Naive thymus-derived CD8-positive, alpha-beta T cell (primary cell): ENCODE measurements at regions not wholly inside any gene's neighbourhood (a gene's known extent, or its start where the extent isn't known, plus 50 kb on each side); places are given as distances from the start of the nearest gene placed in this dataset.

ENCODE experiments used
- ATAC-seq, 2 donors: fragments of 150-1000 bp; cut with Tn5 transposase in 1 of 2; sonication (Bioruptor Pico), chemical (Tn5 transposase) in 1 of 2; 1 replicate in 1 of 2; 2 replicates in 1 of 2; pipeline ENCODE4 v1.10.0; 2021; ENCODE audit warnings: mild to moderate bottlenecking in 2 of 2, moderate library complexity in 2 of 2
- POLR2A ChIA-PET: fragments of 350-600 bp; sonication (Branson Sonifier 250); formaldehyde crosslinking; loops from one replicate; lab custom pipeline; 2021; ENCODE audit warnings: antibody characterized with exemption; lab: Charles Lee
- DNase-seq, 10 donors: peaks; one replicate each; pipeline versions ENCODE4 v3.0.0 to v3.0.0-alpha.2; 2020 to 2022
- H3K27ac Mint-ChIP-seq, 10 donors: one replicate each; pipeline ENCODE4 v1.8.0; 2020 to 2022; ENCODE audit warnings: mild to moderate bottlenecking in 10 of 10, mixed read lengths in 10 of 10, moderate library complexity in 4 of 10, inconsistent platforms in 1 of 10
- H3K27me3 Mint-ChIP-seq, 5 donors: one replicate each; pipeline ENCODE4 v1.8.0; 2021 to 2022; ENCODE audit warnings: mixed read lengths in 5 of 5
- H3K36me3 Mint-ChIP-seq, 3 donors: one replicate each; pipeline ENCODE4 v1.8.0; 2020 to 2022; ENCODE audit warnings: mixed read lengths in 3 of 3, mild to moderate bottlenecking in 2 of 3, inconsistent platforms in 1 of 3
- H3K4me1 Mint-ChIP-seq, 4 donors: one replicate each; pipeline ENCODE4 v1.8.0; 2021 to 2022; ENCODE audit warnings: mixed read lengths in 4 of 4
- H3K4me3 Mint-ChIP-seq, 10 donors: one replicate each; pipeline ENCODE4 v1.8.0; 2020 to 2022; ENCODE audit warnings: mild to moderate bottlenecking in 10 of 10, mixed read lengths in 10 of 10, moderate library complexity in 6 of 10, inconsistent platforms in 1 of 10
- H3K9me3 Mint-ChIP-seq, 9 donors: one replicate each; pipeline ENCODE4 v1.8.0; 2020 to 2022; ENCODE audit warnings: mixed read lengths in 9 of 9, mild to moderate bottlenecking in 3 of 9, inconsistent platforms in 1 of 9, moderate library complexity in 1 of 9

DNA sequence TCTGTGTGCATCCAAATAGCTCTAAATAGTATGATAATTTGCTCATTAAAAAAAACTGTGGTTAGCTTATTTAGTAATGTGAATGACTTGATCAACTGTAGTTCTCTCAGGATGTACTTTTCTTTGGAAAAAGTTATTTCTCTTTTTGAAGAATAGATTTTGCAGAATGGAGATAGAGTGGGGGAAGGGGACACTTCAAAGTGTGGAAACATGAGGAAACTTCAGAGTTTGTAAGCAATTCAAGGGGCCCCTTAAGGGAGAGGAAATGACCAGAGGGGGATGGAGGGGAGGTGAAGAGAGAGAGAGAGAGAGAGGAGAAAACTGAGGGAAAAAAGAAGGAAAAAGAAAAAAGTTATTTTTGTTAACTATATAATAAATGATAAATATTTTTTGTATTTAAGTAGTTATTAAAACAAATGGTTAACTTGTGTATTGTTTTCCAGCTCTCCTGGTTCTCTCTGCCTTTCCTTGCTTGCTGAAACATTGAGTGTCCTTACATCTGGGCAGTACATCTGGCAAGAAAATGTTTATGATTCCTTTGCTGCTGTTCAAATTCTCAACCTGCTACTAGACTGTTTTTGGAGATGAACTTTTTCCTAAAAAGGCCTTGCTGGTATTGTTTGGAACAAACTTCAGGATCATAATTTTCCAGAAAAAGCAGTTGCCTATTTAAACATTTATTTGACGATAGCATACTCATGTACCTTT lies 497.5 kb upstream of the CITED2 start:
- Mint-ChIP-seq H3K36me3 (no peaks in the 10 kb centered on the region), H3K4me3 (no peak overlapping the region), H3K27ac (no peak overlapping the region), H3K27me3 (peaks cover 0 to 3% (median 0%) of the 10 kb centered on the region in 5 donors), H3K4me1 (no peaks in the 10 kb centered on the region), H3K9me3 (no peaks in the 10 kb centered on the region)
- ATAC-seq (no peak), DNase-seq (no peak)
- POLR2A ChIA-PET: no interaction called here

DNA sequence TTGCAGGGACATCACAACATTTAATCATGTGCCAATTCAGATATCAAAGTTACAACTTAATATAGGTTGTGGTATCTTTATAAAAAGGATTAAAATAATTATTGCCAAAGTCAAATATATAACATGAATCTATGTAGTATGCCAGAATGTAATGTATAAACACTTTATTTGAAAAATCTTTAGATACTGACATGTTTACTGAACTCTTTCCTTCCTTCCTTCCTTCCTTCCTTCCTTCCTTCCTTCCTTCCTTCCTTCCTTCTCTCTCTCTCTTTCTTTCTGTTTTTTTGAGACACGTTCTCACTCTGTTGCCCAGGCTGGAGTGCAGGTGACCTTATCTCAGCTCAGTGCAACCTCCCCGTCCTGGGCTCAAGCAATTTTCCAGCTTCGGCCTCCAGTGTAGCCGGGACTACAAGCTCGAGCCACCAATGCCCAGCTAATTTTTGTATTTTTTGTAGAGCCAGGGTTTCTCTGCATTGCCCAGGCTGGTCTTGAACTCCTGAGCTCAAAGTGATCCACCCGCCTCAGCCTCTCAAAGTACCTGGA lies 496.8 kb upstream of the CITED2 start:
- H3K4me3 Mint-ChIP-seq: no peak overlapping the region
- H3K4me1 Mint-ChIP-seq: no peaks in the 10 kb centered on the region
- H3K27ac Mint-ChIP-seq: no peak overlapping the region
- POLR2A ChIA-PET: no interaction called here
- ATAC-seq (no peak), DNase-seq (no peak)
- no peaks in the 10 kb centered on the region for H3K9me3 Mint-ChIP-seq
- H3K27me3 Mint-ChIP-seq: peaks cover 0 to 3% (median 0%) of the 10 kb centered on the region in 5 donors
- H3K36me3 Mint-ChIP-seq: no peaks in the 10 kb centered on the region

GRCh38 chr6:139868576-139868975 lies 494.1 kb upstream of the CITED2 start:
- no peak for ATAC-seq
- no peaks in the 10 kb centered on the region for H3K36me3 Mint-ChIP-seq
- no peaks in the 10 kb centered on the region for H3K4me1 Mint-ChIP-seq
- no peak overlapping the region for H3K4me3 Mint-ChIP-seq
- H3K9me3 Mint-ChIP-seq: no peaks in the 10 kb centered on the region
- no peak overlapping the region for H3K27ac Mint-ChIP-seq
- DNase-seq: no peak
- POLR2A ChIA-PET: no interaction called here
- no peaks in the 10 kb centered on the region for H3K27me3 Mint-ChIP-seq

GRCh38 chr6:139863964-139864363 lies 489.5 kb upstream of the CITED2 start:
- Mint-ChIP-seq H3K36me3 (peaks cover 0 to 2% (median 0%) of the 10 kb centered on the region in 3 donors), H3K4me3 (no peak overlapping the region), H3K27me3 (peaks cover 0 to 3% (median 0%) of the 10 kb centered on the region in 5 donors), H3K27ac (no peak overlapping the region), H3K4me1 (no peaks in the 10 kb centered on the region), H3K9me3 (no peaks in the 10 kb centered on the region)
- POLR2A ChIA-PET: no interaction called here
- ATAC-seq (no peak), DNase-seq (no peak)

DNA sequence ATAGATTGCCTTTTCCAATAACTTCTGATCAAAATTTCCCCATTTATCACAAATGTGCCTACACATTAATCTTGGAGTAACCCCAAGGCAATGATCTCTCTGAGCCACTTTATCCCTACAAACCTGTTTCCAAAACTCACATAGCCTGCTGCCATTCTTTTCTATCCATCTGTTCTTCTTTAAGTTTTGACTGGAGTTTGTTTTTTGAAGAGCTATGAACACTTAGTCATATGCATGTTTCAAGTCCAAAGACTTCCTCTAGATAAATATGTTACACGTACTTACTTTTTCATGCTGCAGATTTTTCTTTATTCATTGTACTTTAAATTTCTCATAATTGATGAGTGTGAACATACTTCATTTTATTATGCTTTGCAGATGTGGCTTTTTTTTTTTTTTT lies 488.9 kb upstream of the CITED2 start:
- Mint-ChIP-seq H3K9me3 (no peaks in the 10 kb centered on the region), H3K4me1 (no peaks in the 10 kb centered on the region), H3K27me3 (peaks cover 0 to 3% (median 0%) of the 10 kb centered on the region in 5 donors), H3K27ac (no peak overlapping the region), H3K36me3 (peaks cover 0 to 2% (median 0%) of the 10 kb centered on the region in 3 donors), H3K4me3 (no peak overlapping the region)
- DNase-seq (no peak), ATAC-seq (no peak)
- POLR2A ChIA-PET: no interaction called here

DNA sequence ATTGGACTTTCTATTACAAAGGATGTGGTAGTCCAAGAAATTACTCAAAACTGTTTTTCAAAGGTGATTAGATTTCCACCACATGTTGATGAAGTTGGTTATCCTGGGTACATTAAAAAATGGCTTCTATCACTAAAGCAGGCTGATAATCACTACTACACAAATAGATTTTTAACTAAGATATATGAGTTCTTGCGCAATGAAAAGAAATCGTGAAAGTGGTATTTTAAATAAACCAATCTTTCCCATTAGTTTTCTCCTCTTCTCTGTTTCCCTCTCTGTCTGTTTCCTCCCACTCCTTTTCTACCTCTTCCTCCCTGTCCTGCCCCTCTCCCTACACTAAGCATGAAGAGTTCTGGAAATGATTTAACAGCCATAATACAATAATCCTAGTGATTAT lies 487.9 kb upstream of the CITED2 start:
- H3K36me3 Mint-ChIP-seq: peaks cover 0 to 2% (median 0%) of the 10 kb centered on the region in 3 donors
- DNase-seq (no peak), ATAC-seq (no peak)
- H3K4me1 Mint-ChIP-seq: no peaks in the 10 kb centered on the region
- no peak overlapping the region for H3K4me3 Mint-ChIP-seq
- H3K9me3 Mint-ChIP-seq: no peaks in the 10 kb centered on the region
- peaks cover 0 to 3% (median 0%) of the 10 kb centered on the region in 5 donors for H3K27me3 Mint-ChIP-seq
- POLR2A ChIA-PET: interaction anchor here (0.7 kb wide), 1 partner anchor 45 kb away, joined by 6 read pairs; no protein-coding TSS in a partner anchor
- H3K27ac Mint-ChIP-seq: no peak overlapping the region

- DNase-seq (no peak), ATAC-seq (no peak)
- Mint-ChIP-seq H3K4me1 (no peaks in the 10 kb centered on the region), H3K36me3 (peaks cover 0 to 2% (median 0%) of the 10 kb centered on the region in 3 donors), H3K27ac (no peak overlapping the region), H3K9me3 (no peaks in the 10 kb centered on the region), H3K4me3 (no peak overlapping the region), H3K27me3 (peaks cover 0 to 3% (median 1%) of the 10 kb centered on the region in 5 donors)
- POLR2A ChIA-PET: no interaction called here
These were observed 485.8 kb upstream of the CITED2 start for GRCh38 chr6:139860203-139860602.

- DNase-seq (no peak), ATAC-seq (no peak)
- H3K9me3 Mint-ChIP-seq: no peaks in the 10 kb centered on the region
- H3K4me3 Mint-ChIP-seq: no peak overlapping the region
- no peaks in the 10 kb centered on the region for H3K4me1 Mint-ChIP-seq
- H3K36me3 Mint-ChIP-seq: peaks cover 0 to 2% (median 0%) of the 10 kb centered on the region in 3 donors
- POLR2A ChIA-PET: no interaction called here
- peaks cover 0 to 3% (median 1%) of the 10 kb centered on the region in 5 donors for H3K27me3 Mint-ChIP-seq
- H3K27ac Mint-ChIP-seq: no peak overlapping the region
These were observed 484.0 kb upstream of the CITED2 start for GRCh38 chr6:139858429-139858828.

- no peaks in the 10 kb centered on the region for H3K4me1 Mint-ChIP-seq
- no peak overlapping the region for H3K4me3 Mint-ChIP-seq
- H3K36me3 Mint-ChIP-seq: peaks cover 0 to 2% (median 0%) of the 10 kb centered on the region in 3 donors
- ATAC-seq (no peak), DNase-seq (no peak)
- peaks cover 0 to 3% (median 1%) of the 10 kb centered on the region in 5 donors for H3K27me3 Mint-ChIP-seq
- no peak overlapping the region for H3K27ac Mint-ChIP-seq
- POLR2A ChIA-PET: no interaction called here
- H3K9me3 Mint-ChIP-seq: no peaks in the 10 kb centered on the region
These were observed 482.7 kb upstream of the CITED2 start for GRCh38 chr6:139857143-139857542.

DNA sequence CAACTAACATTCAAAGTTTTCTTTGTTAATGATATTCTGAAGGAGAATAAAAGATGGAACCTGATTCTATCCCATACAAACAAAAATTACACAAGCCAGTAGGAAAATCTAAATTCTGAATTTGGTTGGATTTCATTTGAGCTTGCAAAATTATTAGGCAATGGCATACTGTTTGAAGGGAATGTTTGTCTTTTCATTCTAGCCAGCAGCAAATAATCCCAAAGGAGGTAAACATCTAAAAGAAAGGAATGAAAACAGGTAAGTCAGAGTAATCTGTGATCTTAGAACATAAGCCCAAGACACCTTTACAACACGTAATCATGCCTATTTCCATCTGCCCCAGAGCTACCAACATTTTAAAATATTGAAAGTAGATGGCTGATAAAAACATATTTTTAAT lies 482.1 kb upstream of the CITED2 start:
- POLR2A ChIA-PET: no interaction called here
- Mint-ChIP-seq H3K36me3 (peaks cover 0 to 2% (median 0%) of the 10 kb centered on the region in 3 donors), H3K27ac (no peak overlapping the region), H3K4me3 (no peak overlapping the region), H3K9me3 (peaks cover 0 to 3% (median 0%) of the 10 kb centered on the region in 9 donors), H3K4me1 (no peaks in the 10 kb centered on the region), H3K27me3 (peaks cover 0 to 3% (median 1%) of the 10 kb centered on the region in 5 donors)
- ATAC-seq (no peak), DNase-seq (no peak)

- Mint-ChIP-seq H3K27me3 (peaks cover 0 to 3% (median 1%) of the 10 kb centered on the region in 5 donors), H3K9me3 (peaks cover 0 to 4% (median 0%) of the 10 kb centered on the region in 9 donors)
- POLR2A ChIA-PET: no interaction called here
These were observed 481.3 kb upstream of the CITED2 start for GRCh38 chr6:139855671-139856311.

GRCh38 chr6:139853302-139853992 lies 479.0 kb upstream of the CITED2 start:
- no peaks in the 10 kb centered on the region for H3K4me1 Mint-ChIP-seq
- POLR2A ChIA-PET: no interaction called here

More at GRCh38 chr6:139855671-139856311, 481.3 kb upstream of the CITED2 start:
- no peak for DNase-seq
- ATAC-seq: no peak
- Mint-ChIP-seq H3K4me3 (no peak overlapping the region), H3K27ac (no peak overlapping the region), H3K36me3 (peaks cover 0 to 2% (median 0%) of the 10 kb centered on the region in 3 donors), H3K4me1 (no peaks in the 10 kb centered on the region)

More at GRCh38 chr6:139853302-139853992, 479.0 kb upstream of the CITED2 start:
- DNase-seq (no peak), ATAC-seq (no peak)
- H3K27ac Mint-ChIP-seq: no peak overlapping the region
- peaks cover 0 to 4% (median 0%) of the 10 kb centered on the region in 3 donors for H3K36me3 Mint-ChIP-seq
- H3K27me3 Mint-ChIP-seq: peaks cover 0 to 3% (median 2%) of the 10 kb centered on the region in 5 donors
- no peak overlapping the region for H3K4me3 Mint-ChIP-seq
- H3K9me3 Mint-ChIP-seq: peaks cover 0 to 12% (median 2%) of the 10 kb centered on the region in 9 donors
